Activated CD4-positive, alpha-beta memory T cell treated with anti-CD3 and anti-CD28 coated beads, Interleukin-2, amount 10 ng/mL, durations not matched to agents 7 days and 5 days (primary cell): ENCODE measurements at regions not wholly inside any gene's neighbourhood (a gene's known extent, or its start where the extent isn't known, plus 50 kb on each side); places are given as distances from the start of the nearest gene placed in this dataset.
"Not testable (repeated sequence)": the region's sequence is repeated elsewhere in the genome, so short reads cannot be mapped to it uniquely, and the experiment has no call there.

Experiments used
- CTCF ChIA-PET: fragments of 350-600 bp; sonication (Branson Sonifier 250); formaldehyde crosslinking; loops from one replicate; lab custom pipeline; 2021; ENCODE audit warnings: antibody characterized with exemption, inconsistent platforms; lab: Charles Lee
- POLR2A ChIA-PET: fragments of 350-600 bp; sonication (Branson Sonifier 250); formaldehyde crosslinking; loops from one replicate; lab custom pipeline; 2021; ENCODE audit warnings: antibody characterized with exemption; lab: Charles Lee
- DNase-seq: peaks from one replicate; pipeline ENCODE4 v3.0.0-alpha.2; 2020
- H3K27ac Mint-ChIP-seq: one replicate; pipeline ENCODE4 v1.8.0; 2021; ENCODE audit warnings: mild to moderate bottlenecking, mixed read lengths
- H3K27me3 Mint-ChIP-seq: one replicate; pipeline ENCODE4 v1.8.0; 2021; ENCODE audit warnings: mixed read lengths
- H3K36me3 Mint-ChIP-seq: one replicate; pipeline ENCODE4 v1.8.0; 2021; ENCODE audit warnings: low read depth, mixed read lengths
- H3K4me1 Mint-ChIP-seq: one replicate; pipeline ENCODE4 v1.8.0; 2021; ENCODE audit warnings: mixed read lengths
- H3K4me3 Mint-ChIP-seq: one replicate; pipeline ENCODE4 v1.8.0; 2021; ENCODE audit warnings: mild to moderate bottlenecking, mixed read lengths
- H3K9me3 Mint-ChIP-seq: one replicate; pipeline ENCODE4 v1.8.0; 2021; ENCODE audit warnings: mixed read lengths

GRCh38 chr1:163442231-163442879 lies 120.6 kb downstream of the NUF2 start:
- DNase-seq = no peak
- Mint-ChIP-seq H3K4me3 (no peak overlapping the region), H3K36me3 (no peaks in the 10 kb centered on the region), H3K27me3 (no peaks in the 10 kb centered on the region), H3K9me3 (no peaks in the 10 kb centered on the region), H3K27ac (no peak overlapping the region), H3K4me1 (no peaks in the 10 kb centered on the region)
- ChIA-PET POLR2A (no interaction called here), CTCF (no interaction called here)

GRCh38 chr1:163442895-163443294 lies 121.1 kb downstream of the NUF2 start:
- POLR2A ChIA-PET = no interaction called here
- no peak for DNase-seq
- Mint-ChIP-seq H3K27me3 (no peaks in the 10 kb centered on the region), H3K27ac (no peak overlapping the region), H3K4me1 (no peaks in the 10 kb centered on the region), H3K36me3 (no peaks in the 10 kb centered on the region), H3K4me3 (no peak overlapping the region), H3K9me3 (no peaks in the 10 kb centered on the region)
- CTCF ChIA-PET = no interaction called here

GRCh38 chr1:163443863-163444262 lies 122.1 kb downstream of the NUF2 start:
- H3K4me3 Mint-ChIP-seq = no peak overlapping the region
- H3K4me1 Mint-ChIP-seq = no peaks in the 10 kb centered on the region
- ChIA-PET CTCF (no interaction called here), POLR2A (no interaction called here)
- no peak overlapping the region for H3K27ac Mint-ChIP-seq
- no peaks in the 10 kb centered on the region for H3K9me3 Mint-ChIP-seq
- no peaks in the 10 kb centered on the region for H3K36me3 Mint-ChIP-seq
- H3K27me3 Mint-ChIP-seq = no peaks in the 10 kb centered on the region
- no peak for DNase-seq

GRCh38 chr1:163444665-163445064 lies 122.9 kb downstream of the NUF2 start:
- POLR2A ChIA-PET = no interaction called here
- H3K9me3 Mint-ChIP-seq = no peaks in the 10 kb centered on the region
- no peaks in the 10 kb centered on the region for H3K27me3 Mint-ChIP-seq
- DNase-seq = no peak
- H3K36me3 Mint-ChIP-seq = no peaks in the 10 kb centered on the region
- H3K4me1 Mint-ChIP-seq = no peaks in the 10 kb centered on the region
- CTCF ChIA-PET = interaction anchor here (1.2 kb wide), 1 partner anchor 34 kb away, joined by 3 read pairs; no protein-coding TSS in a partner anchor
- H3K4me3 Mint-ChIP-seq = no peak overlapping the region
- H3K27ac Mint-ChIP-seq = no peak overlapping the region

GRCh38 chr1:163450986-163451385 lies 129.2 kb downstream of the NUF2 start:
- CTCF ChIA-PET = no interaction called here
- Mint-ChIP-seq H3K4me1 (no peaks in the 10 kb centered on the region), H3K27ac (no peak overlapping the region), H3K36me3 (no peaks in the 10 kb centered on the region), H3K27me3 (no peaks in the 10 kb centered on the region), H3K9me3 (no peaks in the 10 kb centered on the region), H3K4me3 (no peak overlapping the region)
- no peak for DNase-seq
- POLR2A ChIA-PET = no interaction called here

- Mint-ChIP-seq H3K9me3 (no peaks in the 10 kb centered on the region), H3K4me3 (no peak overlapping the region), H3K36me3 (no peaks in the 10 kb centered on the region), H3K4me1 (no peaks in the 10 kb centered on the region), H3K27ac (no peak overlapping the region), H3K27me3 (no peaks in the 10 kb centered on the region)
- POLR2A ChIA-PET = no interaction called here
- DNase-seq = no peak
- CTCF ChIA-PET = no interaction called here
Observed at GRCh38 chr1:163459539-163459938, 137.8 kb downstream of the NUF2 start.

- ChIA-PET POLR2A (no interaction called here), CTCF (no interaction called here)
- no peaks in the 10 kb centered on the region for H3K27me3 Mint-ChIP-seq
- H3K36me3 Mint-ChIP-seq = no peaks in the 10 kb centered on the region
- no peak for DNase-seq
- H3K4me1 Mint-ChIP-seq = no peaks in the 10 kb centered on the region
- H3K27ac Mint-ChIP-seq = no peak overlapping the region
- no peaks in the 10 kb centered on the region for H3K9me3 Mint-ChIP-seq
- no peak overlapping the region for H3K4me3 Mint-ChIP-seq
Observed at GRCh38 chr1:163467289-163467688, 145.5 kb downstream of the NUF2 start.

- Mint-ChIP-seq H3K27ac (no peak overlapping the region), H3K4me3 (no peak overlapping the region), H3K36me3 (no peaks in the 10 kb centered on the region), H3K4me1 (no peaks in the 10 kb centered on the region), H3K27me3 (no peaks in the 10 kb centered on the region), H3K9me3 (no peaks in the 10 kb centered on the region)
- POLR2A ChIA-PET = no interaction called here
- no peak for DNase-seq
- CTCF ChIA-PET = no interaction called here
Observed at GRCh38 chr1:163471779-163472650, 150.3 kb downstream of the NUF2 start.

- H3K36me3 Mint-ChIP-seq = no peaks in the 10 kb centered on the region
- ChIA-PET POLR2A (no interaction called here), CTCF (no interaction called here)
- H3K4me3 Mint-ChIP-seq = no peak overlapping the region
- no peak overlapping the region for H3K27ac Mint-ChIP-seq
- no peaks in the 10 kb centered on the region for H3K9me3 Mint-ChIP-seq
- H3K27me3 Mint-ChIP-seq = no peaks in the 10 kb centered on the region
- no peaks in the 10 kb centered on the region for H3K4me1 Mint-ChIP-seq
- DNase-seq = no peak
Observed at GRCh38 chr1:163472651-163473248, 151.0 kb downstream of the NUF2 start.

GRCh38 chr1:163477276-163477830 lies 155.6 kb downstream of the NUF2 start:
- H3K36me3 Mint-ChIP-seq = no peaks in the 10 kb centered on the region
- DNase-seq = no peak
- POLR2A ChIA-PET = no interaction called here
- H3K27ac Mint-ChIP-seq = no peak overlapping the region
- CTCF ChIA-PET = no interaction called here
- H3K9me3 Mint-ChIP-seq = no peaks in the 10 kb centered on the region
- no peaks in the 10 kb centered on the region for H3K4me1 Mint-ChIP-seq
- H3K4me3 Mint-ChIP-seq = no peak overlapping the region
- no peaks in the 10 kb centered on the region for H3K27me3 Mint-ChIP-seq

- H3K9me3 Mint-ChIP-seq, H3K36me3 Mint-ChIP-seq, DNase-seq, H3K4me1 Mint-ChIP-seq, POLR2A ChIA-PET, H3K27me3 Mint-ChIP-seq, H3K4me3 Mint-ChIP-seq, H3K27ac Mint-ChIP-seq, CTCF ChIA-PET: not testable (repeated sequence)
Observed at GRCh38 chr1:163498391-163499330, 176.9 kb downstream of the NUF2 start.

GRCh38 chr1:163504331-163504978 lies 182.7 kb downstream of the NUF2 start:
- Mint-ChIP-seq H3K27ac (no peak overlapping the region), H3K4me3 (no peak overlapping the region), H3K36me3 (no peaks in the 10 kb centered on the region), H3K9me3 (no peaks in the 10 kb centered on the region), H3K27me3 (no peaks in the 10 kb centered on the region), H3K4me1 (no peaks in the 10 kb centered on the region)
- ChIA-PET POLR2A (no interaction called here), CTCF (no interaction called here)
- no peak for DNase-seq
